Calu3 (cell line): ENCODE measurements at regions not wholly inside any gene's neighbourhood (a gene's known extent, or its start where the extent isn't known, plus 50 kb on each side); places are given as distances from the start of the nearest gene placed in this dataset.

ENCODE experiments used
- BruUV-seq: library from RNA; stranded (reverse); fragments of 400-500 nt; replicated peaks from 2 replicates; lab custom pipeline; 2021; lab: Mats Ljungman, UMichigan
- CTCF ChIA-PET: fragments of 300-600 bp; sonication (Branson Sonifier 250); formaldehyde crosslinking; loops from one replicate; lab custom pipeline; 2022; ENCODE audit warnings: antibody characterized with exemption; lab: Charles Lee
- DNase-seq: peaks from one replicate; pipeline ENCODE4 v3.0.0; 2022
- H3K27ac Mint-ChIP-seq: one replicate; pipeline ENCODE4 v1.8.0; 2022; ENCODE audit warnings: mixed read lengths; ENCODE audit not compliant: unreplicated experiment
- H3K27me3 Mint-ChIP-seq: one replicate; pipeline ENCODE4 v1.8.0; 2022; ENCODE audit warnings: mixed read lengths; ENCODE audit not compliant: unreplicated experiment
- H3K36me3 Mint-ChIP-seq: one replicate; pipeline ENCODE4 v1.8.0; 2022; ENCODE audit warnings: mild to moderate bottlenecking, moderate library complexity, mixed read lengths; ENCODE audit not compliant: insufficient read depth, unreplicated experiment
- H3K4me1 Mint-ChIP-seq: one replicate; pipeline ENCODE4 v1.8.0; 2022; ENCODE audit warnings: mild to moderate bottlenecking, low read depth, mixed read lengths; ENCODE audit not compliant: unreplicated experiment
- H3K4me3 Mint-ChIP-seq: one replicate; pipeline ENCODE4 v1.8.0; 2022; ENCODE audit warnings: mild to moderate bottlenecking, low read depth, moderate library complexity, mixed read lengths; ENCODE audit not compliant: unreplicated experiment
- H3K9me3 Mint-ChIP-seq: one replicate; pipeline ENCODE4 v1.8.0; 2022; ENCODE audit warnings: low read depth, mixed read lengths; ENCODE audit not compliant: unreplicated experiment
- CTCF ChIP-seq: fragments of 200-600 bp; IDR thresholded peaks from one replicate; pipeline ENCODE4 v1.8.0; 2022; ENCODE audit warnings: antibody characterized with exemption; ENCODE audit not compliant: unreplicated experiment
- intact Hi-C: fragments of 100-400 bp; cut with micrococcal nuclease; formaldehyde crosslinking; loops from one replicate; pipeline ENCODE4 v1.10.0; 2022; ENCODE audit not compliant: unreplicated experiment

- DNase-seq = peak; percentile 22
- Mint-ChIP-seq H3K27me3 (peaks cover 66% of the 10 kb centered on the region), H3K27ac (no peak overlapping the region), H3K4me1 (no peaks in the 10 kb centered on the region), H3K36me3 (no peaks in the 10 kb centered on the region), H3K9me3 (no peaks in the 10 kb centered on the region), H3K4me3 (no peak overlapping the region)
- peak; percentile 13 for TF ChIP-seq CTCF
- intact Hi-C loops = loop anchor here (1.0 to 2.0 kb wide), 2 partner anchors 117 to 199 kb away; no protein-coding TSS in a partner anchor
- CTCF ChIA-PET = interaction anchor here (0.6 to 1.8 kb wide), 7 partner anchors 37 to 208 kb away, joined by 3 to 14 read pairs (median 5); no protein-coding TSS in a partner anchor
- no TSS peak for BruUV-seq
Observed at GRCh38 chr3:124351430-124352148, 359.7 kb upstream of the ROPN1 start.

- H3K27me3 Mint-ChIP-seq = peaks cover 66% of the 10 kb centered on the region
- no peak overlapping the region for H3K4me3 Mint-ChIP-seq
- TF ChIP-seq CTCF = no peak
- H3K36me3 Mint-ChIP-seq = no peaks in the 10 kb centered on the region
- no peak for DNase-seq
- no peak overlapping the region for H3K27ac Mint-ChIP-seq
- H3K9me3 Mint-ChIP-seq = no peaks in the 10 kb centered on the region
- intact Hi-C loops = no loop called here
- no peaks in the 10 kb centered on the region for H3K4me1 Mint-ChIP-seq
- no TSS peak for BruUV-seq
- CTCF ChIA-PET = interaction anchor here (0.6 to 1.8 kb wide), 7 partner anchors 36 to 207 kb away, joined by 3 to 14 read pairs (median 5); no protein-coding TSS in a partner anchor
Observed at GRCh38 chr3:124352149-124352539, 360.2 kb upstream of the ROPN1 start.

GRCh38 chr3:124353691-124354090, 361.8 kb upstream of the ROPN1 start:
- BruUV-seq = no TSS peak
- Mint-ChIP-seq H3K27ac (no peak overlapping the region), H3K4me1 (no peaks in the 10 kb centered on the region), H3K36me3 (no peaks in the 10 kb centered on the region), H3K4me3 (no peak overlapping the region), H3K9me3 (no peaks in the 10 kb centered on the region), H3K27me3 (peaks cover 73% of the 10 kb centered on the region)
- DNase-seq = no peak
- CTCF ChIA-PET = no interaction called here
- TF ChIP-seq CTCF = no peak
- intact Hi-C loops = no loop called here

GRCh38 chr3:124354150-124354549, 362.2 kb upstream of the ROPN1 start:
- intact Hi-C loops = no loop called here
- DNase-seq = no peak
- H3K27ac Mint-ChIP-seq = no peak overlapping the region
- BruUV-seq = no TSS peak
- peaks cover 77% of the 10 kb centered on the region for H3K27me3 Mint-ChIP-seq
- H3K4me1 Mint-ChIP-seq = no peaks in the 10 kb centered on the region
- H3K36me3 Mint-ChIP-seq = no peaks in the 10 kb centered on the region
- H3K4me3 Mint-ChIP-seq = no peak overlapping the region
- no peaks in the 10 kb centered on the region for H3K9me3 Mint-ChIP-seq
- CTCF ChIA-PET = no interaction called here
- no peak for TF ChIP-seq CTCF
